NCI-H2107 (cell line): ENCODE measurements at regions not wholly inside any gene's neighbourhood (a gene's known extent, or its start where the extent isn't known, plus 50 kb on each side); places are given as distances from the start of the nearest gene placed in this dataset.

ENCODE experiments used
- DNase-seq: peaks from one replicate; lab custom pipeline; 2025; lab: John Stamatoyannopoulos, UW

- no peak for DNase-seq
Observed at GRCh38 chr11:26035696-26036095, 296.2 kb upstream of the ANO3 start.

GRCh38 chr11:26037716-26038115 is 294.2 kb upstream of the ANO3 start:
- DNase-seq: no peak

- DNase-seq: no peak
Observed at GRCh38 chr11:26040339-26040738, 291.6 kb upstream of the ANO3 start.

GRCh38 chr11:26042113-26042512 is 289.8 kb upstream of the ANO3 start:
- DNase-seq: no peak

- DNase-seq: no peak
Observed at GRCh38 chr11:26043665-26044064, 288.3 kb upstream of the ANO3 start.

GRCh38 chr11:26044389-26044788 is 287.5 kb upstream of the ANO3 start:
- no peak for DNase-seq

GRCh38 chr11:26045082-26045481 is 286.8 kb upstream of the ANO3 start:
- no peak for DNase-seq

- no peak for DNase-seq
Observed at GRCh38 chr11:26048271-26048670, 283.7 kb upstream of the ANO3 start.

- no peak for DNase-seq
Observed at GRCh38 chr11:26053966-26054365, 278.0 kb upstream of the ANO3 start.

GRCh38 chr11:26062660-26063059 is 269.3 kb upstream of the ANO3 start:
- DNase-seq: no peak

GRCh38 chr11:26063915-26064314 is 268.0 kb upstream of the ANO3 start:
- DNase-seq: no peak

GRCh38 chr11:26065944-26066343 is 266.0 kb upstream of the ANO3 start:
- DNase-seq: no peak

- no peak for DNase-seq
Observed at GRCh38 chr11:26070714-26071380, 261.1 kb upstream of the ANO3 start.

GRCh38 chr11:26072614-26073153 is 259.2 kb upstream of the ANO3 start:
- no peak for DNase-seq

GRCh38 chr11:26073646-26074045 is 258.3 kb upstream of the ANO3 start:
- DNase-seq: no peak

- no peak for DNase-seq
Observed at GRCh38 chr11:26076233-26076990, 255.5 kb upstream of the ANO3 start.

GRCh38 chr11:26078231-26078821 is 253.6 kb upstream of the ANO3 start:
- DNase-seq: no peak

- no peak for DNase-seq
Observed at GRCh38 chr11:26084313-26084712, 247.6 kb upstream of the ANO3 start.

GRCh38 chr11:26086028-26086427 is 245.9 kb upstream of the ANO3 start:
- no peak for DNase-seq

- no peak for DNase-seq
Observed at GRCh38 chr11:26087120-26087935, 244.6 kb upstream of the ANO3 start.

- DNase-seq: no peak
Observed at GRCh38 chr11:26088391-26088790, 243.5 kb upstream of the ANO3 start.

GRCh38 chr11:26090651-26091050 is 241.3 kb upstream of the ANO3 start:
- DNase-seq: no peak
